Body of pancreas (tissue), 4 donors: ENCODE measurements at regions not wholly inside any gene's neighbourhood (a gene's known extent, or its start where the extent isn't known, plus 50 kb on each side); places are given as distances from the start of the nearest gene placed in this dataset.

Experiments used
- CTCF ChIP-seq, 7 experiments: fragments of 450-650 bp in 4 of 7; fragments of 200-600 bp in 3 of 7; sonication (generic) in 3 of 7; IDR thresholded peaks; one replicate each; pipeline ENCODE4 v1.5.1; 2016 to 2019; ENCODE audit warnings: antibody characterized with exemption in 7 of 7
- POLR2A ChIP-seq, 3 donors: fragments of 450-650 bp; IDR thresholded peaks; one replicate each; pipeline ENCODE4 v1.6.1; 2016; ENCODE audit warnings: antibody characterized with exemption in 3 of 3, mild to moderate bottlenecking in 2 of 3

DNA sequence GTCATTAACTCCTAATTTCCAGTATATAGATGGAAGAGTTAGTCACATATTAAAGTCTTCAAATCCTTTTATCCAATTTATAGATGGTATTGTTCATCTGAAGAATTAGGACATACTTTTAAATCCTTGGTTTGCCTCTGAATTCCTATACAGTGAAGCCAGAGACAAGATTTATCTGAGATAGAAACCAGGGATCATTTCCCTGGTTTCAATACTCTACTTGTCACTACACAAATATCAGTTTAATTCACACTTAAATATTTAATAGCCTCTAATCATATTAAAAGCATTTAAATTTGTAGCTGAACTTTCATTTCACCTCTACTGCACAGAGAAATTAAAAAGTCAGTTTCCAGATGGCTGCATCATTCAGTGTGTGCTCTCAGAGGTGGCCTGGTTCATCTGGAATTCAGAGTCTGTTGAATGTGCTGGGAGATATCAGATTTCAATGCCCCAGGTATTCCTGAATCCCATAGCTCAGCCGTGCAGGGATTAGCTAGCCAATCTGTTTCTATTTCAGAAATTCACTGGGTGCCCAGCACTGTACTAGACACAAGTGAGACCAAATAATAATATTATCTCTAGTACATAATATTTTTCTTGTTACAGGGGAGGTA lies 344.3 kb downstream of the AASDHPPT start:
- no peak for TF ChIP-seq POLR2A (IDR thresholded peaks at IDR 0.05)
- TF ChIP-seq CTCF (IDR thresholded peaks at IDR 0.05) = no peak
